GM12872 (cell line): ENCODE measurements at regions not wholly inside any gene's neighbourhood (a gene's known extent, or its start where the extent isn't known, plus 50 kb on each side); places are given as distances from the start of the nearest gene placed in this dataset.

Source experiments
- CTCF ChIP-seq: IDR thresholded peaks from 3 replicates; pipeline ENCODE4 v1.5.1; 2011; ENCODE audit warnings: low read depth, mild to moderate bottlenecking, low read length, moderate library complexity; ENCODE audit not compliant: insufficient read depth

DNA sequence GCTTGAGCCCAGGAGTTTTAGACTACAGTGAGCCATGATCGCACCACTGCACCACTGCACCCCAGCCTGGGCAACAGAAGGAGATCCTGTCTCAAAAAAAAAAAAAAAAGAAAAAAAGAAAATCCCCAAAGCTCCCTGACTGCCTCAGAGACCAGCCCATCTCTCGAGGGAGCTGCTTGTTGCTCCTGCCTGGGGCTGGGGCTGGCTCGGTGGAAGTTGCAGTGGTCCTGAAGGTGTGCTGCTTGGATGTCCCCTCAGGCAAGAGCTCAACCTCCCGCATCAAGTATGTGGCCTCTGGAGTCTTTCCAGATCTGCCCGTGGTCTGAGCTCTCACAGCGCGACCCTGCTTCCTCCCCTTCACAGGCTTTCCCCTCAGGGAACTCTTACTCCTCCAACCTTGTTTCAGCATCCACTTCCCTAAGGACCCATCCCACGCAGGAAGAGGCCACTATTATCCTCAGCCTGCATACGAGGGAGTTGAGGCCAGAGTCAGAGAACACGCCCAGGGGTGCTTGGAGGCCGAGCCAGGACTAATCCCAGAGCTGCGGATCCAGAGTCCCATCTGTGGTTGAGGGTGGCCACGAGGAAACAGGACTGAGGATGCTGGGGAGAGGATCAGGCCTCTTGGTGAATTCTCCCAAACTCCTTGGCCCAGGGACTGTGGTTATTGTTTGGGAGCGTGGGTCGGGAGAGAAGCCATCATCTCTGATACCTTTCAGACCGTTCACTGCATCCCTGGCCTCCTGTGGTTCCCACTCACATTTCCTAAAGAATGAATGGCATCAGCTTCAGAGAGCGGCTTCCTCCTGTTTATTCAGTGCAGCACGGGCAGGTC lies 624.6 kb downstream of the AACS start:
- no peak for TF ChIP-seq CTCF

DNA sequence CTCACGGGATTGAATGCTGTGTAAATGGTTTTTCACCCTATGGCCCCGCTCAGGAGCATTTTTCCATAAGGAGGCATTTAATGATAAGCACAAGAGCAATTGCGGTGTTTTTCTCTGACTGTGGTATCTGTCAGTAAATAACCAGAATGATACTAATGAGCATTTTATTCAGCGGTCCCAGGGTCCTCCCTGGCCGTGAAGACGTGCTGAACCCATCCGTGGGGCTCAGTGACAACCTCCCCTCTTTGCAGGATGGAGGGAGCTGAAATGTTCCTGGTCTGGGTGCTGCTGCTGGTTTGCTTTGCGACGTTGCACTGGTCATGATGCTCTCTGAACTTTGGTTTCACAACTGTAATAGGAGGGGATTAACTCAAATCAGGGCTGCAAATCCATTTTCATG lies 625.6 kb downstream of the AACS start:
- no peak for TF ChIP-seq CTCF

GRCh38 chr12:125696054-125696453 lies 630.8 kb downstream of the AACS start:
- no peak for TF ChIP-seq CTCF

GRCh38 chr12:125704803-125705202 lies 639.6 kb downstream of the AACS start:
- no peak for TF ChIP-seq CTCF

- TF ChIP-seq CTCF = no peak
Observed at GRCh38 chr12:125720961-125721360, 655.7 kb downstream of the AACS start.

DNA sequence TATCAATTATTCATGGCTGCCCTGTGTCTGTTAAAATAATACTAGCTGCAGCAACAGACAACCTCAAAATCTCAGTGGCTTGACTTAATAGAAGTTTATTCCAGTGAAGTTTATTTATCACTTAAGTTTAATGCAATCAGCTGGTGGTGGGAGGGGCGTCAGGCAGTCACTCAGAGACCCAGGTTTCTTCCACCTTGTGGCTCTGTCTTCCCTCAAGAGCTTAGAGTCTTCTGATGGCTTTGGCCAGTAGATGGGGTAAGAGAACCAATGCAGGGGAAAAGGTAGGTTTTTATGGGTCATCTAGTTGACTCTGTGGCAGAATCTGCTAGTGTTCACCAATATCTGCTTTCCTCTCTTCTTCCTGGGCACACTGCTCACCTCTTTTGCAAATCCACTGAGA lies 668.9 kb downstream of the AACS start:
- TF ChIP-seq CTCF = peak; percentile 15; the same call in 1 of the 3 replicates

DNA sequence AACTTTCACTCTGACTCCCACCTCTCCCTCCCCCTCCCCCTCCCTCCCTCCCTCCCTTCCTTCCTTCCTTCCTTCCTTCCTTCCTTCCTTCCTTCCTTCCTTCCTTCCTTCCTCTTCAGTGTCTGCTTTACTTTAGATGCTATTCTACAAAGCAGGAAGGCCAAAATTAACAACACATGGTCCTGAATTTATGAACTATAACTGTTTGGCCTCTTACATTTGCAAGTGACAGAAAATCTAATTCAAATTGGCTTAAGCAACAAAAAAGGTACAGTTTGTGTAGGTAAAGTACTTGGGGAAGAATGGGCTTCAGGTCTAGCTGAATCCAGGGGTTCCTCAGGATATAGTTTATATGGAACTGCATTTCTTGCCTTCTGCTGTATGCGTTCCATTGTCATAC lies 673.0 kb downstream of the AACS start:
- TF ChIP-seq CTCF = no peak

GRCh38 chr12:125742413-125742812 lies 677.2 kb downstream of the AACS start:
- TF ChIP-seq CTCF = no peak
